Effector memory CD4-positive, alpha-beta T cell (primary cell): ENCODE measurements at regions not wholly inside any gene's neighbourhood (a gene's known extent, or its start where the extent isn't known, plus 50 kb on each side); places are given as distances from the start of the nearest gene placed in this dataset.

ENCODE experiments used
- DNase-seq, 3 donors: peaks; one replicate each; pipeline ENCODE4 v3.0.0-alpha.2; 2020
- H3K27ac ChIP-seq: 2 replicates; pipeline ENCODE4 v1.7.0; 2013; ENCODE audit warnings: mild to moderate bottlenecking, low read length, moderate library complexity; ENCODE audit not compliant: insufficient read depth, poor library complexity, severe bottlenecking
- H3K27me3 ChIP-seq: replicated peaks from 2 replicates; pipeline ENCODE4 v1.7.0; 2013; ENCODE audit warnings: mild to moderate bottlenecking, low read length; ENCODE audit not compliant: insufficient read depth, control insufficient read depth, poor library complexity, severe bottlenecking
- H3K36me3 ChIP-seq: 2 replicates; pipeline ENCODE4 v1.7.0; 2013; ENCODE audit warnings: mild to moderate bottlenecking, low read length, moderate library complexity; ENCODE audit not compliant: control insufficient read depth, insufficient read depth
- H3K4me1 ChIP-seq: 2 replicates; pipeline ENCODE4 v1.7.0; 2013; ENCODE audit warnings: low read length, mild to moderate bottlenecking; ENCODE audit not compliant: control insufficient read depth, insufficient read depth, poor library complexity, severe bottlenecking
- H3K4me3 ChIP-seq: 2 replicates; pipeline ENCODE4 v1.7.0; 2013; ENCODE audit warnings: low read length, low read depth, mild to moderate bottlenecking; ENCODE audit not compliant: insufficient read depth, poor library complexity, severe bottlenecking
- H3K9me3 ChIP-seq: 2 replicates; pipeline ENCODE4 v1.7.0; 2013; ENCODE audit warnings: mild to moderate bottlenecking, low read length, moderate library complexity; ENCODE audit not compliant: control insufficient read depth

DNA sequence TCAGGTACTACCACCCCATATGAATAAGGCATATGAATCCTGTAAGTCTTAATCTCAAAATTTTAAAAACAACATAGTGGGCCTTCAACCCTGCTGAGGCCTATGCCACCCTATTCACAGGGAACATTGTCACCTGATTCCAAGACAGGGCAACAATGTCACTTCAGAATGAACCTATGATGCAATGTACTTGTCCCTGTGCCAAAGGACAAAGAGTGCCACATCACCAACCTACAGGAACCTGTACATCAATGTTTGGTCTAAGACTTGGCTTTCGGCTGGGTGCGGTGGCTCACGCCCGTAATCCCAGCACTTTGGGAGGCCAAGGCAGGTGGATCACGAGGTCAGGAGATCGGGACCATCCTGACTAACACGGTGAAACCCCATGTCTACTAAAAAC lies 318.5 kb upstream of the JARID2 start:
- Histone ChIP-seq H3K4me3 (no peak overlapping the region), H3K9me3 (no peaks in the 10 kb centered on the region), H3K36me3 (no peaks in the 10 kb centered on the region), H3K27me3 (no peaks in the 10 kb centered on the region), H3K27ac (no peak overlapping the region), H3K4me1 (no peaks in the 10 kb centered on the region)
- no peak for DNase-seq

- no peak for DNase-seq
- no peak overlapping the region for H3K27ac ChIP-seq
- H3K9me3 ChIP-seq = no peaks in the 10 kb centered on the region
- H3K4me3 ChIP-seq = no peak overlapping the region
- no peaks in the 10 kb centered on the region for H3K36me3 ChIP-seq
- no peaks in the 10 kb centered on the region for H3K27me3 ChIP-seq
- H3K4me1 ChIP-seq = no peaks in the 10 kb centered on the region
Observed at GRCh38 chr6:14929291-14929690, 316.6 kb upstream of the JARID2 start.

- no peaks in the 10 kb centered on the region for H3K27me3 ChIP-seq
- H3K4me3 ChIP-seq = no peak overlapping the region
- H3K4me1 ChIP-seq = no peaks in the 10 kb centered on the region
- no peak for DNase-seq
- no peaks in the 10 kb centered on the region for H3K9me3 ChIP-seq
- H3K36me3 ChIP-seq = no peaks in the 10 kb centered on the region
- H3K27ac ChIP-seq = no peak overlapping the region
Observed at GRCh38 chr6:14930366-14930989, 315.4 kb upstream of the JARID2 start.

- H3K27me3 ChIP-seq = no peaks in the 10 kb centered on the region
- H3K36me3 ChIP-seq = no peaks in the 10 kb centered on the region
- no peaks in the 10 kb centered on the region for H3K4me1 ChIP-seq
- no peak overlapping the region for H3K27ac ChIP-seq
- DNase-seq = no peak
- no peak overlapping the region for H3K4me3 ChIP-seq
- H3K9me3 ChIP-seq = no peaks in the 10 kb centered on the region
Observed at GRCh38 chr6:14932485-14933182, 313.2 kb upstream of the JARID2 start.

- Histone ChIP-seq H3K9me3 (no peaks in the 10 kb centered on the region), H3K27ac (no peak overlapping the region), H3K36me3 (no peaks in the 10 kb centered on the region), H3K4me1 (no peaks in the 10 kb centered on the region), H3K4me3 (no peak overlapping the region), H3K27me3 (no peaks in the 10 kb centered on the region)
- DNase-seq = no peak
Observed at GRCh38 chr6:14933183-14933544, 312.7 kb upstream of the JARID2 start.

DNA sequence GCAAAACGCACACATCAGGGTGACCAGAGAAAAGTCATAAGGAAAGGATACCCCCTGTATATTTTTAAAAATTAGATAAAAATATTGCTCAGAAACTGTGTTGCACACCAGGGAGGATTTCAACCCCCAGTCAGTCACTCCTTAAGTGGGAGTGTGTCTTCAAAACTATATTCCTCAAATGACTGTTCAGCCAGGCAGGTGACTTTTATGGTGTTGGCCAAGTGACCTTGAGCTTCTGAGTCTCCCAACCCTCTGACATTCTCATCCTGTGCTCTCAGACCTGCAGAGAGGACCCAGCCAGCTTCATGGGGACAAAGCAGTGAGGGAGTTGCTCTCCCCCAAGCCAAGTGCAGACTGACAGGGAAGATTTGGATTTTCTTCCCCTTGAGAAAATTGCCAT lies 311.9 kb upstream of the JARID2 start:
- Histone ChIP-seq H3K9me3 (no peaks in the 10 kb centered on the region), H3K4me3 (no peak overlapping the region), H3K27me3 (no peaks in the 10 kb centered on the region), H3K36me3 (no peaks in the 10 kb centered on the region), H3K27ac (no peak overlapping the region), H3K4me1 (no peaks in the 10 kb centered on the region)
- no peak for DNase-seq

DNA sequence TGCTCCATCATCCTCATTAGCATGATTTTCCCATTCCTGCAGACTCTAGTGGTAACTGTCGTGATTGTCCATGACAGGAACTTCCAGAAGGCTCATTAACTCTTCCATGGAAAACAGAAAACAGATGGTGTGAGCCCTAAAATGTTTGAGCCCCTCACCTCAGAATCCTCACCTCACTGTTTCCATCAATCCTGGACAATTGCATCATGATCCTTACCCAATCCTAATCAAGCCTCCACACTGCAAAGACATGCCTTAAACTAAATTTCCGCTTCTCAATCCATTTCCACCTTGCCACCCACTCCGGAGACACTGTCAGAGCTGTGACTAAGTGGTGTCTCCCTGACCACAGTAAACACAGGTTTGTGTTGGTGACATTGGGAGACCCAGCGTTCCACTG lies 311.0 kb upstream of the JARID2 start:
- Histone ChIP-seq H3K9me3 (no peaks in the 10 kb centered on the region), H3K4me1 (no peaks in the 10 kb centered on the region), H3K27me3 (no peaks in the 10 kb centered on the region), H3K4me3 (no peak overlapping the region), H3K27ac (no peak overlapping the region), H3K36me3 (no peaks in the 10 kb centered on the region)
- no peak for DNase-seq

DNA sequence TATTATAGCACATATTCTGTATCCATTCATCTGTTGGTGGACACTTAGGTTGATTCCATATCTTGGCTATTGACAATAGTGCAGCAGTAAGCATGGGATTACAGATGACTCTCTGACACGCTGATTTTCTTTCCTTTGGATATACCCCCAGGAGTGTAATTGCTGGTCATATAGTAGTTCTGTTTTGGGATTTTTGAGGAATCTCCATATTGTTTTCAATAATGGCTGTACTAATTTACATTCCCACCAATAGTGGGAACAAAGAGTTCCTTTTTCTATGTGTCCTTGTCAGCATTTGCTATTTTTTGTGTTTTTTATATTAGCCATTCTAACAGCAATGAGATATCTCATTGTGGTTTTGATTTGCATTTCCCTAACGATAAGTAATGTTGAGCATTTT lies 309.0 kb upstream of the JARID2 start:
- no peaks in the 10 kb centered on the region for H3K9me3 ChIP-seq
- DNase-seq = no peak
- no peaks in the 10 kb centered on the region for H3K36me3 ChIP-seq
- no peaks in the 10 kb centered on the region for H3K27me3 ChIP-seq
- no peak overlapping the region for H3K27ac ChIP-seq
- H3K4me3 ChIP-seq = no peak overlapping the region
- no peaks in the 10 kb centered on the region for H3K4me1 ChIP-seq

DNA sequence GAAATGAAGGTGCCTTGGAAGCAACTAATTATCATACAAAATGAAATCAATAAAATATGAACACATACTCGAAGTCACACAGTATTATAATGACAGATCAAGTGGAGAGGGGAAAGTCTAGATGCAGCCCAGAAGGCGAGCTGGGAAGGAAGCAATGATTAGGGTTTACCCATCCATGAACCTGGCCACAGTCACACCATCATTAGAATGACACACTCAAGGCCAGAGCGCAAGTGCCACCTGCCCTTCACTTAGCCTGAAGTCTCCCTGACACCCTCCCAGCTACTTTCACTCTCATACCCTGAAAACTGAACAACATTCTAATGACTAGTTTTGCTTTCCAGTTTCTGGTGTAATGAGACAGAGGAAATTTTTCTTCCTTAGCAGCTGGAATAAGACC lies 302.8 kb upstream of the JARID2 start:
- H3K4me1 ChIP-seq = no peaks in the 10 kb centered on the region
- no peaks in the 10 kb centered on the region for H3K9me3 ChIP-seq
- no peaks in the 10 kb centered on the region for H3K27me3 ChIP-seq
- H3K36me3 ChIP-seq = no peaks in the 10 kb centered on the region
- H3K27ac ChIP-seq = no peak overlapping the region
- H3K4me3 ChIP-seq = no peak overlapping the region
- no peak for DNase-seq

GRCh38 chr6:14944593-14944992 lies 301.3 kb upstream of the JARID2 start:
- DNase-seq = no peak
- Histone ChIP-seq H3K4me3 (no peak overlapping the region), H3K27ac (no peak overlapping the region), H3K27me3 (no peaks in the 10 kb centered on the region), H3K36me3 (no peaks in the 10 kb centered on the region), H3K4me1 (no peaks in the 10 kb centered on the region), H3K9me3 (no peaks in the 10 kb centered on the region)
